K562 (cell line): ENCODE measurements at regions not wholly inside any gene's neighbourhood (a gene's known extent, or its start where the extent isn't known, plus 50 kb on each side); places are given as distances from the start of the nearest gene placed in this dataset.

ENCODE experiments used
- ASH1L ChIP-seq: fragments of 450-650 bp; IDR thresholded peaks from 2 replicates; pipeline ENCODE4 v1.6.1; 2018; ENCODE audit warnings: borderline replicate concordance, mild to moderate bottlenecking, low read depth; ENCODE audit not compliant: partially characterized antibody
- DMBX1 ChIP-seq: fragments of 250-450 bp; sonication (Bioruptor Pico); IDR thresholded peaks from 2 replicates; pipeline ENCODE4 v1.8.0; 2022; ENCODE audit warnings: inconsistent platforms, mild to moderate bottlenecking, moderate library complexity, borderline replicate concordance
- E2F1 ChIP-seq: sonication (generic); formaldehyde crosslinking; IDR thresholded peaks from 2 replicates; pipeline ENCODE4 v1.8.1; 2023; ENCODE audit warnings: mild to moderate bottlenecking, missing genetic modification reagents, moderate library complexity
- EP300 ChIP-seq: IDR thresholded peaks from 2 replicates; pipeline ENCODE4 v1.6.1; 2012; ENCODE audit warnings: low read length, improper control_type of control experiment
- MGA ChIP-seq: fragments of 450-650 bp; IDR thresholded peaks from 2 replicates; pipeline ENCODE4 v1.6.1; 2016; ENCODE audit warnings: mild to moderate bottlenecking, moderate library complexity
- PBX2 ChIP-seq, 2 experiments: IDR thresholded peaks in 1 of 2; conservative IDR thresholded peaks in 1 of 2; 2 replicates each; pipeline ENCODE4 v1.6.1; 2016; ENCODE audit warnings: low read depth in 2 of 2, mild to moderate bottlenecking in 1 of 2, missing compliant biosample characterization in 1 of 2, missing genetic modification characterization in 1 of 2, moderate library complexity in 1 of 2
- SMAD2 ChIP-seq: fragments of 150-350 bp; IDR thresholded peaks from 2 replicates; pipeline ENCODE4 v1.6.1; 2014; ENCODE audit warnings: low read depth, mild to moderate bottlenecking, low read length
- TFAP4 ChIP-seq: sonication (generic); formaldehyde crosslinking; IDR thresholded peaks from 2 replicates; pipeline ENCODE4 v1.8.0; 2022; ENCODE audit warnings: missing genetic modification reagents, mild to moderate bottlenecking, moderate library complexity, borderline replicate concordance
- YBX1 ChIP-seq: fragments of 450-650 bp; IDR thresholded peaks from 2 replicates; pipeline ENCODE4 v1.7.1; 2016; ENCODE audit warnings: mild to moderate bottlenecking
- ZNF561 ChIP-seq: fragments of 450-650 bp; formaldehyde crosslinking; conservative IDR thresholded peaks from 2 replicates; pipeline ENCODE4 v1.4.0; 2020; ENCODE audit warnings: mild to moderate bottlenecking, moderate library complexity

- TF ChIP-seq MGA: peak; percentile 43; the same call in 1 of the 2 replicates
- TF ChIP-seq PBX2 (CRISPR knock-in tag; IDR thresholded peaks at IDR 0.05; ENCODE audit: low read depth): no peak
- TF ChIP-seq PBX2 (tag; conservative IDR thresholded peaks at IDR 0.05; ENCODE audit: low read depth): no peak
- no peak for TF ChIP-seq ASH1L
- no peak for TF ChIP-seq YBX1
- TF ChIP-seq SMAD2: no peak
- TF ChIP-seq DMBX1: no peak
- no peak for TF ChIP-seq E2F1 (CRISPR knock-in tag)
- no peak for TF ChIP-seq TFAP4 (CRISPR knock-in tag)
- TF ChIP-seq ZNF561 (CRISPR knock-in tag): no peak
- no peak for TF ChIP-seq EP300
Observed at GRCh38 chr1:5551274-5551975, 440.8 kb downstream of the NPHP4 start (continued).
